ENCODE measurements at regions not wholly inside any gene's neighbourhood (a gene's known extent, or its start where the extent isn't known, plus 50 kb on each side); places are given as distances from the start of the nearest gene placed in this dataset.

GRCh38 chr10:34890939-34891338 lies 75.8 kb upstream of the PARD3 start:
- no peak for DNase-seq (ENCODE audit: low spot score)
- no peak for ATAC-seq (ENCODE audit: low FRiP score)

GRCh38 chr10:34889004-34889869 lies 74.1 kb upstream of the PARD3 start:
- TF ChIP-seq CTCF (IDR thresholded peaks at IDR 0.05): no peak
- no peak for DNase-seq (ENCODE audit: low spot score)
- ATAC-seq (ENCODE audit: low FRiP score): no peak

More at GRCh38 chr10:34890939-34891338, 75.8 kb upstream of the PARD3 start:
- TF ChIP-seq CTCF (IDR thresholded peaks at IDR 0.05): no peak

GRCh38 chr10:34886906-34887642 lies 72.0 kb upstream of the PARD3 start:
- DNase-seq (ENCODE audit: low spot score) (no peak), ATAC-seq (ENCODE audit: low FRiP score) (no peak)
- no peak for TF ChIP-seq CTCF (IDR thresholded peaks at IDR 0.05)

GRCh38 chr10:34885898-34886297 lies 70.8 kb upstream of the PARD3 start:
- TF ChIP-seq CTCF (IDR thresholded peaks at IDR 0.05): no peak
- no peak for DNase-seq (ENCODE audit: low spot score)
- no peak for ATAC-seq (ENCODE audit: low FRiP score)

- DNase-seq (ENCODE audit: low spot score) (no peak), ATAC-seq (ENCODE audit: low FRiP score) (no peak)
- no peak for TF ChIP-seq CTCF (IDR thresholded peaks at IDR 0.05)
Observed at GRCh38 chr10:34885011-34885410, 69.9 kb upstream of the PARD3 start.

GRCh38 chr10:34884272-34884952 lies 69.3 kb upstream of the PARD3 start:
- no peak for TF ChIP-seq CTCF (IDR thresholded peaks at IDR 0.05)
- no peak for ATAC-seq (ENCODE audit: low FRiP score)
- DNase-seq (ENCODE audit: low spot score): no peak

All from omental fat pad (tissue), 3 donors.